ENCODE measurements at regions not wholly inside any gene's neighbourhood (a gene's known extent, or its start where the extent isn't known, plus 50 kb on each side); places are given as distances from the start of the nearest gene placed in this dataset.

- no peak for DNase-seq (ENCODE audit: low spot score)
Measured at GRCh38 chrX:34999702-35000101, 57.1 kb downstream of the FAM47B start.

- no peak for DNase-seq (ENCODE audit: low spot score)
Measured at GRCh38 chrX:35006361-35006760, 63.8 kb downstream of the FAM47B start.

GRCh38 chrX:35015621-35016020, 73.0 kb downstream of the FAM47B start:
- DNase-seq (ENCODE audit: low spot score): no peak

GRCh38 chrX:35016051-35016450, 73.5 kb downstream of the FAM47B start:
- no peak for DNase-seq (ENCODE audit: low spot score)

GRCh38 chrX:35017284-35017683, 74.7 kb downstream of the FAM47B start:
- DNase-seq (ENCODE audit: low spot score): no peak

GRCh38 chrX:35023683-35024082, 81.1 kb downstream of the FAM47B start:
- no peak for DNase-seq (ENCODE audit: low spot score)

- DNase-seq (ENCODE audit: low spot score): no peak
Measured at GRCh38 chrX:35025820-35026219, 83.2 kb downstream of the FAM47B start.

- no peak for DNase-seq (ENCODE audit: low spot score)
Measured at GRCh38 chrX:35040871-35041270, 98.3 kb downstream of the FAM47B start.

GRCh38 chrX:35046660-35047296, 104.2 kb downstream of the FAM47B start:
- DNase-seq (ENCODE audit: low spot score): peak; percentile 7

- DNase-seq (ENCODE audit: low spot score): no peak
Measured at GRCh38 chrX:35076061-35076460, 133.5 kb downstream of the FAM47B start.

GRCh38 chrX:35090801-35091200, 148.2 kb downstream of the FAM47B start:
- DNase-seq (ENCODE audit: low spot score): peak; percentile 8

- DNase-seq (ENCODE audit: low spot score): no peak
Measured at GRCh38 chrX:35098419-35098818, 155.8 kb downstream of the FAM47B start.

- DNase-seq (ENCODE audit: low spot score): no peak
Measured at GRCh38 chrX:35101901-35102300, 159.3 kb downstream of the FAM47B start.

- DNase-seq (ENCODE audit: low spot score): no peak
Measured at GRCh38 chrX:35104626-35105025, 162.0 kb downstream of the FAM47B start.

- peak; percentile 10 for DNase-seq (ENCODE audit: low spot score)
Measured at GRCh38 chrX:35115205-35115604, 172.6 kb downstream of the FAM47B start.

GRCh38 chrX:35122756-35123155, 180.2 kb downstream of the FAM47B start:
- no peak for DNase-seq (ENCODE audit: low spot score)

GRCh38 chrX:35149517-35149916, 206.9 kb downstream of the FAM47B start:
- no peak for DNase-seq (ENCODE audit: low spot score)

- DNase-seq (ENCODE audit: low spot score): no peak
Measured at GRCh38 chrX:35150052-35150451, 207.5 kb downstream of the FAM47B start.

- no peak for DNase-seq (ENCODE audit: low spot score)
Measured at GRCh38 chrX:35150642-35151239, 208.1 kb downstream of the FAM47B start.

- DNase-seq (ENCODE audit: low spot score): no peak
Measured at GRCh38 chrX:35166023-35166422, 223.4 kb downstream of the FAM47B start.
